Astrocyte of the hippocampus (primary cell): ENCODE measurements at regions not wholly inside any gene's neighbourhood (a gene's known extent, or its start where the extent isn't known, plus 50 kb on each side); places are given as distances from the start of the nearest gene placed in this dataset.

Source experiments
- DNase-seq: peaks from one replicate; pipeline ENCODE4 v3.0.0; 2011; ENCODE audit warnings: low read depth, low spot score

GRCh38 chr11:70672991-70673653 is 274.8 kb downstream of the CTTN start:
- DNase-seq: no peak

- DNase-seq: no peak
Observed at GRCh38 chr11:70674605-70675004, 276.3 kb downstream of the CTTN start.

- DNase-seq: no peak
Observed at GRCh38 chr11:70675697-70676374, 277.5 kb downstream of the CTTN start.

GRCh38 chr11:70677232-70677916 is 279.0 kb downstream of the CTTN start:
- DNase-seq: no peak

GRCh38 chr11:70678931-70679900 is 280.9 kb downstream of the CTTN start:
- DNase-seq: no peak

- no peak for DNase-seq
Observed at GRCh38 chr11:70680781-70681281, 282.5 kb downstream of the CTTN start.

- DNase-seq: no peak
Observed at GRCh38 chr11:70682056-70682455, 283.7 kb downstream of the CTTN start.

GRCh38 chr11:70682760-70683159 is 284.4 kb downstream of the CTTN start:
- no peak for DNase-seq

- no peak for DNase-seq
Observed at GRCh38 chr11:70687716-70688115, 289.4 kb downstream of the CTTN start.

- no peak for DNase-seq
Observed at GRCh38 chr11:70688142-70688541, 289.8 kb downstream of the CTTN start.

- no peak for DNase-seq
Observed at GRCh38 chr11:70689764-70690163, 291.4 kb downstream of the CTTN start.

- no peak for DNase-seq
Observed at GRCh38 chr11:70692131-70692530, 293.8 kb downstream of the CTTN start.

- no peak for DNase-seq
Observed at GRCh38 chr11:70694371-70694770, 296.0 kb downstream of the CTTN start.

GRCh38 chr11:70695086-70695960 is 297.0 kb downstream of the CTTN start:
- no peak for DNase-seq

GRCh38 chr11:70696076-70696475 is 297.7 kb downstream of the CTTN start:
- no peak for DNase-seq

GRCh38 chr11:70696564-70696963 is 298.2 kb downstream of the CTTN start:
- DNase-seq: no peak

GRCh38 chr11:70697701-70698100 is 299.4 kb downstream of the CTTN start:
- no peak for DNase-seq

- DNase-seq: no peak
Observed at GRCh38 chr11:70698871-70699270, 300.5 kb downstream of the CTTN start.

GRCh38 chr11:70699294-70700221 is 301.2 kb downstream of the CTTN start:
- no peak for DNase-seq
